SKM-1 treated with dmso at 0.1 percent for 144 hours (cell line): ENCODE measurements at regions not wholly inside any gene's neighbourhood (a gene's known extent, or its start where the extent isn't known, plus 50 kb on each side); places are given as distances from the start of the nearest gene placed in this dataset.
"Not testable (repeated sequence)": the region's sequence is repeated elsewhere in the genome, so short reads cannot be mapped to it uniquely, and the experiment has no call there.

Source experiments
- DNase-seq: peaks from one replicate; lab custom pipeline; 2025; ENCODE audit not compliant: unreplicated experiment; lab: John Stamatoyannopoulos, UW

- peak; percentile 39 for DNase-seq
Observed at GRCh38 chr4:38330321-38330720, 333.7 kb upstream of the KLF3 start.

GRCh38 chr4:38330936-38331335 is 333.1 kb upstream of the KLF3 start:
- no peak for DNase-seq

GRCh38 chr4:38332699-38333098 is 331.3 kb upstream of the KLF3 start:
- DNase-seq: no peak

- peak; percentile 36 for DNase-seq
Observed at GRCh38 chr4:38333219-38333618, 330.8 kb upstream of the KLF3 start.

- DNase-seq: no peak
Observed at GRCh38 chr4:38334791-38335190, 329.2 kb upstream of the KLF3 start.

- not testable (repeated sequence) for DNase-seq
Observed at GRCh38 chr4:38338939-38339338, 325.1 kb upstream of the KLF3 start.

GRCh38 chr4:38343608-38344007 is 320.4 kb upstream of the KLF3 start:
- no peak for DNase-seq

GRCh38 chr4:38344929-38345328 is 319.1 kb upstream of the KLF3 start:
- DNase-seq: no peak

GRCh38 chr4:38347251-38347650 is 316.7 kb upstream of the KLF3 start:
- no peak for DNase-seq

- DNase-seq: no peak
Observed at GRCh38 chr4:38354421-38354820, 309.6 kb upstream of the KLF3 start.

- no peak for DNase-seq
Observed at GRCh38 chr4:38354872-38355271, 309.1 kb upstream of the KLF3 start.

- no peak for DNase-seq
Observed at GRCh38 chr4:38356686-38357085, 307.3 kb upstream of the KLF3 start.

GRCh38 chr4:38357546-38357945 is 306.5 kb upstream of the KLF3 start:
- DNase-seq: no peak

GRCh38 chr4:38359113-38359512 is 304.9 kb upstream of the KLF3 start:
- no peak for DNase-seq

GRCh38 chr4:38360201-38360600 is 303.8 kb upstream of the KLF3 start:
- no peak for DNase-seq

- no peak for DNase-seq
Observed at GRCh38 chr4:38364383-38364963, 299.5 kb upstream of the KLF3 start.

GRCh38 chr4:38365261-38365660 is 298.7 kb upstream of the KLF3 start:
- DNase-seq: no peak

GRCh38 chr4:38365748-38366310 is 298.2 kb upstream of the KLF3 start:
- no peak for DNase-seq

GRCh38 chr4:38366456-38366855 is 297.5 kb upstream of the KLF3 start:
- DNase-seq: no peak

- DNase-seq: no peak
Observed at GRCh38 chr4:38366997-38367396, 297.0 kb upstream of the KLF3 start.

GRCh38 chr4:38367642-38368174 is 296.3 kb upstream of the KLF3 start:
- no peak for DNase-seq

- peak; percentile 5 for DNase-seq
Observed at GRCh38 chr4:38368613-38369012, 295.4 kb upstream of the KLF3 start.

GRCh38 chr4:38371391-38371851 is 292.6 kb upstream of the KLF3 start:
- no peak for DNase-seq
